Endothelial cell of umbilical vein (primary cell): ENCODE measurements at regions not wholly inside any gene's neighbourhood (a gene's known extent, or its start where the extent isn't known, plus 50 kb on each side); places are given as distances from the start of the nearest gene placed in this dataset.

Experiments
- BruUV-seq: library from RNA; stranded (reverse); fragments of 400-500 nt; replicated peaks from 2 replicates; lab custom pipeline; 2021; lab: Mats Ljungman, UMichigan
- CTCF ChIA-PET: fragments of 300-600, 350-600 bp; sonication (Branson Sonifier 250); formaldehyde crosslinking; loops from one replicate; lab custom pipeline; 2021; ENCODE audit warnings: antibody characterized with exemption, inconsistent platforms; lab: Charles Lee
- POLR2A ChIA-PET: fragments of 300-600, 350-600 bp; sonication (Branson Sonifier 250); formaldehyde crosslinking; loops from one replicate; lab custom pipeline; 2021; ENCODE audit warnings: antibody characterized with exemption, inconsistent platforms; lab: Charles Lee
- DNase-seq: peaks from one replicate; pipeline ENCODE4 v3.0.0-alpha.2; 2011; ENCODE audit warnings: low read depth, low spot score
- FAIRE-seq: peaks from 2 replicates; lab custom pipeline; 2011; peaks lifted over from hg19 to GRCh38; lab: Jason Lieb, UNC
- H2AFZ ChIP-seq: 2 replicates; pipeline ENCODE4 v1.6.0; 2012; ENCODE audit warnings: low read depth, low read length, control low read depth, inconsistent platforms
- H3K27ac ChIP-seq: 2 replicates; pipeline ENCODE4 v1.5.1; 2011; ENCODE audit warnings: low read depth, mild to moderate bottlenecking, control low read depth, low read length, moderate library complexity; ENCODE audit not compliant: insufficient read depth
- H3K27me3 ChIP-seq, 2 experiments: 2 replicates each; pipeline versions ENCODE4 v1.6.0 to v1.6.1; 2011; ENCODE audit warnings: low read length in 2 of 2, mixed read lengths in 1 of 2; ENCODE audit not compliant: control insufficient read depth in 2 of 2, insufficient read depth in 2 of 2
- H3K36me3 ChIP-seq, 2 experiments: 2 replicates in 1 of 2; 3 replicates in 1 of 2; pipeline ENCODE4 v1.5.1; 2011; ENCODE audit warnings: low read length in 2 of 2, mild to moderate bottlenecking in 1 of 2, moderate library complexity in 1 of 2; ENCODE audit not compliant: control insufficient read depth in 2 of 2, insufficient read depth in 2 of 2; ENCODE audit errors: extremely low read depth in 1 of 2
- H3K4me1 ChIP-seq: 3 replicates; pipeline ENCODE4 v1.5.1; 2011; ENCODE audit warnings: mild to moderate bottlenecking, low read length; ENCODE audit not compliant: control insufficient read depth, insufficient read depth; ENCODE audit errors: extremely low read depth
- H3K4me2 ChIP-seq: 2 replicates; pipeline ENCODE4 v1.6.1; 2011; ENCODE audit warnings: low read length, control low read depth, mixed read lengths; ENCODE audit not compliant: insufficient read depth
- H3K4me3 ChIP-seq, 3 experiments: fragments of 200-600 bp in 1 of 3; sonication (generic), shearing (Covaris generic) in 1 of 3; replicated peaks in 1 of 3; 2 replicates each; pipeline ENCODE4 v1.5.1; 2011 to 2016; ENCODE audit warnings: control low read depth in 3 of 3, low read length in 3 of 3, mild to moderate bottlenecking in 2 of 3, inconsistent platforms in 1 of 3, low read depth in 1 of 3, moderate library complexity in 1 of 3; ENCODE audit not compliant: insufficient read depth in 1 of 3
- H3K79me2 ChIP-seq: 2 replicates; pipeline ENCODE4 v1.6.0; 2012; ENCODE audit warnings: low read length, inconsistent platforms; ENCODE audit not compliant: control insufficient read depth, insufficient read depth
- H3K9ac ChIP-seq: replicated peaks from 2 replicates; pipeline ENCODE3; 2011; ENCODE audit warnings: low read length, control low read depth; ENCODE audit not compliant: insufficient read depth; ENCODE audit errors: extremely low read depth
- H3K9me1 ChIP-seq: replicated peaks from 3 replicates; pipeline ENCODE4 v1.6.0; 2011; ENCODE audit warnings: mild to moderate bottlenecking, low read length; ENCODE audit not compliant: control insufficient read depth, insufficient read depth; ENCODE audit errors: extremely low read depth
- H3K9me3 ChIP-seq: replicated peaks from 2 replicates; pipeline ENCODE4 v1.5.1; 2012; ENCODE audit warnings: low read length, inconsistent platforms; ENCODE audit not compliant: control insufficient read depth, insufficient read depth
- H4K20me1 ChIP-seq: replicated peaks from 2 replicates; pipeline ENCODE3; 2011; ENCODE audit warnings: mild to moderate bottlenecking, low read length; ENCODE audit not compliant: control insufficient read depth, insufficient read depth; ENCODE audit errors: extremely low read depth
- CTCF ChIP-seq, 2 donors: IDR thresholded peaks; 1 replicate in 1 of 2; 2 replicates in 1 of 2; pipeline ENCODE4 v1.5.1; 2011; ENCODE audit warnings: low read length in 2 of 2, mild to moderate bottlenecking in 2 of 2, moderate library complexity in 2 of 2, control low read depth in 1 of 2, inconsistent platforms in 1 of 2, low read depth in 1 of 2; ENCODE audit not compliant: insufficient read depth in 1 of 2; ENCODE audit errors: extremely low read depth in 1 of 2
- EZH2 ChIP-seq: IDR thresholded peaks from 2 replicates; pipeline ENCODE4 v1.6.1; 2012; ENCODE audit warnings: borderline replicate concordance, low read depth, mild to moderate bottlenecking, moderate library complexity, low read length, inconsistent platforms; ENCODE audit not compliant: severe bottlenecking
- FOS ChIP-seq: IDR thresholded peaks from 2 replicates; pipeline ENCODE4 v1.6.1; 2011; ENCODE audit warnings: mild to moderate bottlenecking, low read length, moderate library complexity, borderline replicate concordance; ENCODE audit not compliant: insufficient read depth
- GATA2 ChIP-seq: IDR thresholded peaks from 2 replicates; pipeline ENCODE4 v1.7.0; 2011; ENCODE audit warnings: low read depth, mild to moderate bottlenecking, moderate library complexity, mixed read lengths, low read length; ENCODE audit not compliant: insufficient read length, insufficient read depth
- JUN ChIP-seq: IDR thresholded peaks from 2 replicates; pipeline ENCODE4 v1.6.1; 2011; ENCODE audit warnings: borderline replicate concordance, low read depth; ENCODE audit not compliant: insufficient read length, insufficient read depth
- MAX ChIP-seq: IDR thresholded peaks from 2 replicates; pipeline ENCODE4 v1.6.1; 2011; ENCODE audit not compliant: insufficient read depth, insufficient read length
- MYC ChIP-seq: IDR thresholded peaks from one replicate; pipeline ENCODE4 v1.6.1; 2011; ENCODE audit warnings: mild to moderate bottlenecking, low read depth, low read length
- POLR2A ChIP-seq: IDR thresholded peaks from 2 replicates; pipeline ENCODE4 v1.6.1; 2012; ENCODE audit warnings: low read depth, mild to moderate bottlenecking, control low read depth, low read length
- POLR2AphosphoS5 ChIP-seq: IDR thresholded peaks from 2 replicates; pipeline ENCODE4 v1.6.1; 2012; ENCODE audit warnings: low read depth, mild to moderate bottlenecking, control low read depth, low read length, moderate library complexity; ENCODE audit not compliant: insufficient read depth
- dilution Hi-C: fragments of 300-500 bp; cut with MboI; formaldehyde crosslinking; loops from one replicate; pipeline ENCODE4 v1.15.0; 2019; ENCODE audit warnings: low sequenced_read_pairs; ENCODE audit not compliant: extremely low pct_ligation_motif_present
- intact Hi-C: fragments of 100-400 bp; cut with micrococcal nuclease; formaldehyde crosslinking; loops from one replicate; pipeline ENCODE4 v1.10.0; 2022

GRCh38 chr3:154872696-154873095, 207.4 kb upstream of the MME start:
- no peaks in the 10 kb centered on the region for H3K27me3 ChIP-seq

GRCh38 chr3:154872074-154872473, 208.0 kb upstream of the MME start:
- TF ChIP-seq POLR2AphosphoS5 (no peak), CTCF (IDR thresholded peaks at IDR 0.05; ENCODE audit: extremely low read depth in 1 of 2, insufficient read depth in 1 of 2, low read depth in 1 of 2, low read length in 2 of 2) (no peak), MYC (no peak), FOS (no peak), GATA2 (no peak), POLR2A (no peak), JUN (no peak), EZH2 (no peak), MAX (no peak)
- ChIA-PET CTCF (no interaction called here), POLR2A (no interaction called here)
- H4K20me1 ChIP-seq: no peaks in the 10 kb centered on the region
- H3K9me3 ChIP-seq: no peaks in the 10 kb centered on the region
- H3K9ac ChIP-seq: no peak overlapping the region
- intact Hi-C loops (no loop called here), dilution Hi-C loops (no loop called here)
- H3K4me2 ChIP-seq: no peak overlapping the region
- FAIRE-seq (no peak), DNase-seq (peak; percentile 15)
- no TSS peak for BruUV-seq
- no peak overlapping the region for H2AFZ ChIP-seq
- no peaks in the 10 kb centered on the region for H3K36me3 ChIP-seq
- H3K27ac ChIP-seq: no peak overlapping the region
- no peaks in the 10 kb centered on the region for H3K79me2 ChIP-seq
- H3K4me3 ChIP-seq: no peak overlapping the region
- H3K4me1 ChIP-seq: no peaks in the 10 kb centered on the region
- no peaks in the 10 kb centered on the region for H3K27me3 ChIP-seq
- H3K9me1 ChIP-seq: no peaks in the 10 kb centered on the region

More at GRCh38 chr3:154872696-154873095, 207.4 kb upstream of the MME start:
- Histone ChIP-seq H3K9me1 (no peaks in the 10 kb centered on the region), H3K4me3 (no peak overlapping the region), H3K36me3 (no peaks in the 10 kb centered on the region), H3K9ac (no peak overlapping the region), H4K20me1 (no peaks in the 10 kb centered on the region), H3K79me2 (no peaks in the 10 kb centered on the region), H3K9me3 (no peaks in the 10 kb centered on the region), H2AFZ (no peak overlapping the region), H3K4me2 (no peak overlapping the region), H3K4me1 (no peaks in the 10 kb centered on the region), H3K27ac (no peak overlapping the region)
- TF ChIP-seq MYC: no peak
- no peak for TF ChIP-seq EZH2
- TF ChIP-seq FOS: no peak
- TF ChIP-seq GATA2: no peak
- intact Hi-C loops: no loop called here
- FAIRE-seq (no peak), DNase-seq (no peak)
- POLR2A ChIA-PET: no interaction called here
- BruUV-seq: no TSS peak
- dilution Hi-C loops: no loop called here
- CTCF ChIA-PET: no interaction called here
